GM23338 (cell line): ENCODE measurements at regions not wholly inside any gene's neighbourhood (a gene's known extent, or its start where the extent isn't known, plus 50 kb on each side); places are given as distances from the start of the nearest gene placed in this dataset.
"Not testable (repeated sequence)": the region's sequence is repeated elsewhere in the genome, so short reads cannot be mapped to it uniquely, and the experiment has no call there.

Source experiments
- ETS1 ChIP-seq: IDR thresholded peaks from 2 replicates; pipeline ENCODE4 v1.6.1; 2016; ENCODE audit warnings: antibody characterized with exemption
- EZH2 ChIP-seq: fragments of 200-600 bp; sonication (generic); IDR thresholded peaks from one replicate; pipeline ENCODE4 v1.8.0; 2017; ENCODE audit warnings: antibody characterized with exemption, mild to moderate bottlenecking, low read depth; ENCODE audit not compliant: unreplicated experiment
- POLR2AphosphoS5 ChIP-seq: IDR thresholded peaks from 2 replicates; pipeline ENCODE4 v1.6.1; 2016; ENCODE audit warnings: antibody characterized with exemption, low read depth
- TF ChIP-seq, protein P1 (sequence below), 2 experiments: fragments of 200-600 bp in 1 of 2; sonication (generic) in 1 of 2; conservative IDR thresholded peaks; 2 replicates each; pipeline versions ENCODE4 v1.5.1 to v1.6.1; 2016 to 2017; ENCODE audit warnings: antibody characterized with exemption in 2 of 2, low read depth in 2 of 2, mild to moderate bottlenecking in 2 of 2, moderate library complexity in 1 of 2

DNA sequence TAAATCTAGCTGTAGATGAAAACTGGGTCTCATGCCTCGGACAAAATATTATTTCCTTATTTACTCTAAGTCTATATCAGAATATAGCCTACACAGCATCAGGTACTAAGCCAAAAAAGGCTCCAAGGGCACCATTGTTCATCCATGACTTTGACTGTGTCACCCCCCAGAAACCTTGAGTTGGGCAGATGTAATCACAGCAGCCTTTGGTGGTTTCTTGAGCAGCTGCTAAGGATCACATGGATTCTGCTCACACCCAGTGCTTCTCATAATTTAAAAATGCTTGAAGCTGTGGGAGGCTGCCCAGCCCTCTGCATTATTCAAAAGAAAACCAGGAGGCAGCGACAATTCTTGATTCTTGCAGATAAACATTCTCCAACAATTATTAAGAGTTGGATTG is 293.5 kb upstream of the PLGLB2 start:
- not testable (repeated sequence) for TF ChIP-seq ETS1, POLR2AphosphoS5, EZH2
- TF ChIP-seq, protein P1, sequence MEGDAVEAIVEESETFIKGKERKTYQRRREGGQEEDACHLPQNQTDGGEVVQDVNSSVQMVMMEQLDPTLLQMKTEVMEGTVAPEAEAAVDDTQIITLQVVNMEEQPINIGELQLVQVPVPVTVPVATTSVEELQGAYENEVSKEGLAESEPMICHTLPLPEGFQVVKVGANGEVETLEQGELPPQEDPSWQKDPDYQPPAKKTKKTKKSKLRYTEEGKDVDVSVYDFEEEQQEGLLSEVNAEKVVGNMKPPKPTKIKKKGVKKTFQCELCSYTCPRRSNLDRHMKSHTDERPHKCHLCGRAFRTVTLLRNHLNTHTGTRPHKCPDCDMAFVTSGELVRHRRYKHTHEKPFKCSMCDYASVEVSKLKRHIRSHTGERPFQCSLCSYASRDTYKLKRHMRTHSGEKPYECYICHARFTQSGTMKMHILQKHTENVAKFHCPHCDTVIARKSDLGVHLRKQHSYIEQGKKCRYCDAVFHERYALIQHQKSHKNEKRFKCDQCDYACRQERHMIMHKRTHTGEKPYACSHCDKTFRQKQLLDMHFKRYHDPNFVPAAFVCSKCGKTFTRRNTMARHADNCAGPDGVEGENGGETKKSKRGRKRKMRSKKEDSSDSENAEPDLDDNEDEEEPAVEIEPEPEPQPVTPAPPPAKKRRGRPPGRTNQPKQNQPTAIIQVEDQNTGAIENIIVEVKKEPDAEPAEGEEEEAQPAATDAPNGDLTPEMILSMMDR (conservative IDR thresholded peaks at IDR 0.05; ENCODE audit: low read depth in 2 of 2), result not testable (repeated sequence)
